ENCODE measurements at regions not wholly inside any gene's neighbourhood (a gene's known extent, or its start where the extent isn't known, plus 50 kb on each side); places are given as distances from the start of the nearest gene placed in this dataset.

GRCh38 chr9:81361296-81361695 is 328.1 kb downstream of the TLE1 start:
- TF ChIP-seq CTCF (IDR thresholded peaks at IDR 0.05; ENCODE audit: extremely low read depth in 1 of 2, insufficient read depth in 1 of 2, low read depth in 1 of 2, low read length in 2 of 2) (no peak), EZH2 (IDR thresholded peaks at IDR 0.05; ENCODE audit: borderline replicate concordance, low read depth, low read length, severe bottlenecking) (no peak)
- TF ChIP-seq, protein P1, sequence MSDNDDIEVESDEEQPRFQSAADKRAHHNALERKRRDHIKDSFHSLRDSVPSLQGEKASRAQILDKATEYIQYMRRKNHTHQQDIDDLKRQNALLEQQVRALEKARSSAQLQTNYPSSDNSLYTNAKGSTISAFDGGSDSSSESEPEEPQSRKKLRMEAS (IDR thresholded peaks at IDR 0.05; ENCODE audit: insufficient read depth, insufficient read length) = no peak
